ENCODE measurements at regions not wholly inside any gene's neighbourhood (a gene's known extent, or its start where the extent isn't known, plus 50 kb on each side); places are given as distances from the start of the nearest gene placed in this dataset.

DNA sequence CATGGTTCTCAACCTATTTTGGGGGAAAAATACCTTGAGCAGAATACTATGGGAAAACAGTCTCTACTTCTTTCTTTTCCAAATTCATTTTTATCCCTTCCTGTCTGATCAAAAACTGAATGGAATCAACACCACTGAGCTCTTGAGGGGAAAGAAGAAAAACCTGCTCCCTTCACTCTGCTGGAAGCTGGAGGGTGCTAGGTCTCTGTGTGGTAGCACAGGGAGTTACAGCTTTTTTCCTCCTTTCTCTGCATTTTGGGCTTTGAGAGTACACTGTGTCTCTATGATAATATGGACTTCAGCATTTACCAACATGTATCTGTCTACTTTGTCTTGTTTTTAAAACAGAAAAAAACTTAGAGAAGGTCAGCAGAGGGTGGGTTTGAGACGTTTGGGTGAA lies 417.2 kb upstream of the SYT1 start:
- TF ChIP-seq, protein P1, sequence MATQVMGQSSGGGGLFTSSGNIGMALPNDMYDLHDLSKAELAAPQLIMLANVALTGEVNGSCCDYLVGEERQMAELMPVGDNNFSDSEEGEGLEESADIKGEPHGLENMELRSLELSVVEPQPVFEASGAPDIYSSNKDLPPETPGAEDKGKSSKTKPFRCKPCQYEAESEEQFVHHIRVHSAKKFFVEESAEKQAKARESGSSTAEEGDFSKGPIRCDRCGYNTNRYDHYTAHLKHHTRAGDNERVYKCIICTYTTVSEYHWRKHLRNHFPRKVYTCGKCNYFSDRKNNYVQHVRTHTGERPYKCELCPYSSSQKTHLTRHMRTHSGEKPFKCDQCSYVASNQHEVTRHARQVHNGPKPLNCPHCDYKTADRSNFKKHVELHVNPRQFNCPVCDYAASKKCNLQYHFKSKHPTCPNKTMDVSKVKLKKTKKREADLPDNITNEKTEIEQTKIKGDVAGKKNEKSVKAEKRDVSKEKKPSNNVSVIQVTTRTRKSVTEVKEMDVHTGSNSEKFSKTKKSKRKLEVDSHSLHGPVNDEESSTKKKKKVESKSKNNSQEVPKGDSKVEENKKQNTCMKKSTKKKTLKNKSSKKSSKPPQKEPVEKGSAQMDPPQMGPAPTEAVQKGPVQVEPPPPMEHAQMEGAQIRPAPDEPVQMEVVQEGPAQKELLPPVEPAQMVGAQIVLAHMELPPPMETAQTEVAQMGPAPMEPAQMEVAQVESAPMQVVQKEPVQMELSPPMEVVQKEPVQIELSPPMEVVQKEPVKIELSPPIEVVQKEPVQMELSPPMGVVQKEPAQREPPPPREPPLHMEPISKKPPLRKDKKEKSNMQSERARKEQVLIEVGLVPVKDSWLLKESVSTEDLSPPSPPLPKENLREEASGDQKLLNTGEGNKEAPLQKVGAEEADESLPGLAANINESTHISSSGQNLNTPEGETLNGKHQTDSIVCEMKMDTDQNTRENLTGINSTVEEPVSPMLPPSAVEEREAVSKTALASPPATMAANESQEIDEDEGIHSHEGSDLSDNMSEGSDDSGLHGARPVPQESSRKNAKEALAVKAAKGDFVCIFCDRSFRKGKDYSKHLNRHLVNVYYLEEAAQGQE (IDR thresholded peaks at IDR 0.05; ENCODE audit: low read depth, low read length): no peak
- TF ChIP-seq ELF1 (IDR thresholded peaks at IDR 0.05) (no peak), MXI1 (IDR thresholded peaks at IDR 0.05; ENCODE audit: low read depth, low read length) (no peak), JUND (IDR thresholded peaks at IDR 0.05) (no peak), TAF1 (IDR thresholded peaks at IDR 0.05; ENCODE audit: borderline replicate concordance, low read depth, low read length) (no peak), RCOR1 (IDR thresholded peaks at IDR 0.05; ENCODE audit: low read length) (no peak), YY1 (IDR thresholded peaks at IDR 0.05; ENCODE audit: low read depth) (no peak)
- TF ChIP-seq, protein P2, sequence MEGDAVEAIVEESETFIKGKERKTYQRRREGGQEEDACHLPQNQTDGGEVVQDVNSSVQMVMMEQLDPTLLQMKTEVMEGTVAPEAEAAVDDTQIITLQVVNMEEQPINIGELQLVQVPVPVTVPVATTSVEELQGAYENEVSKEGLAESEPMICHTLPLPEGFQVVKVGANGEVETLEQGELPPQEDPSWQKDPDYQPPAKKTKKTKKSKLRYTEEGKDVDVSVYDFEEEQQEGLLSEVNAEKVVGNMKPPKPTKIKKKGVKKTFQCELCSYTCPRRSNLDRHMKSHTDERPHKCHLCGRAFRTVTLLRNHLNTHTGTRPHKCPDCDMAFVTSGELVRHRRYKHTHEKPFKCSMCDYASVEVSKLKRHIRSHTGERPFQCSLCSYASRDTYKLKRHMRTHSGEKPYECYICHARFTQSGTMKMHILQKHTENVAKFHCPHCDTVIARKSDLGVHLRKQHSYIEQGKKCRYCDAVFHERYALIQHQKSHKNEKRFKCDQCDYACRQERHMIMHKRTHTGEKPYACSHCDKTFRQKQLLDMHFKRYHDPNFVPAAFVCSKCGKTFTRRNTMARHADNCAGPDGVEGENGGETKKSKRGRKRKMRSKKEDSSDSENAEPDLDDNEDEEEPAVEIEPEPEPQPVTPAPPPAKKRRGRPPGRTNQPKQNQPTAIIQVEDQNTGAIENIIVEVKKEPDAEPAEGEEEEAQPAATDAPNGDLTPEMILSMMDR (IDR thresholded peaks at IDR 0.05): no peak
- TF ChIP-seq, protein P3, sequence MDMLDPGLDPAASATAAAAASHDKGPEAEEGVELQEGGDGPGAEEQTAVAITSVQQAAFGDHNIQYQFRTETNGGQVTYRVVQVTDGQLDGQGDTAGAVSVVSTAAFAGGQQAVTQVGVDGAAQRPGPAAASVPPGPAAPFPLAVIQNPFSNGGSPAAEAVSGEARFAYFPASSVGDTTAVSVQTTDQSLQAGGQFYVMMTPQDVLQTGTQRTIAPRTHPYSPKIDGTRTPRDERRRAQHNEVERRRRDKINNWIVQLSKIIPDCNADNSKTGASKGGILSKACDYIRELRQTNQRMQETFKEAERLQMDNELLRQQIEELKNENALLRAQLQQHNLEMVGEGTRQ (IDR thresholded peaks at IDR 0.05; ENCODE audit: borderline replicate concordance, low read depth, low read length): no peak
- TF ChIP-seq, protein P4, sequence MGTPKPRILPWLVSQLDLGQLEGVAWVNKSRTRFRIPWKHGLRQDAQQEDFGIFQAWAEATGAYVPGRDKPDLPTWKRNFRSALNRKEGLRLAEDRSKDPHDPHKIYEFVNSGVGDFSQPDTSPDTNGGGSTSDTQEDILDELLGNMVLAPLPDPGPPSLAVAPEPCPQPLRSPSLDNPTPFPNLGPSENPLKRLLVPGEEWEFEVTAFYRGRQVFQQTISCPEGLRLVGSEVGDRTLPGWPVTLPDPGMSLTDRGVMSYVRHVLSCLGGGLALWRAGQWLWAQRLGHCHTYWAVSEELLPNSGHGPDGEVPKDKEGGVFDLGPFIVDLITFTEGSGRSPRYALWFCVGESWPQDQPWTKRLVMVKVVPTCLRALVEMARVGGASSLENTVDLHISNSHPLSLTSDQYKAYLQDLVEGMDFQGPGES (IDR thresholded peaks at IDR 0.05; ENCODE audit: low read depth, low read length): no peak
